SU-DHL-6 (cell line): ENCODE measurements at regions not wholly inside any gene's neighbourhood (a gene's known extent, or its start where the extent isn't known, plus 50 kb on each side); places are given as distances from the start of the nearest gene placed in this dataset.

ENCODE experiments used
- H2AFZ ChIP-seq: fragments of 200-600 bp; sonication (generic); 2 replicates; pipeline ENCODE4 v1.6.1; 2014; ENCODE audit warnings: low read depth, mild to moderate bottlenecking, moderate library complexity, mixed read lengths, antibody characterized with exemption, low read length; ENCODE audit not compliant: severe bottlenecking
- H3F3A ChIP-seq: fragments of 200-600 bp; shearing (Covaris generic); 2 replicates; pipeline ENCODE4 v1.6.0; 2016; ENCODE audit warnings: antibody characterized with exemption, mild to moderate bottlenecking; ENCODE audit not compliant: insufficient read depth
- H3K27ac ChIP-seq: fragments of 200-600 bp; sonication (generic); 2 replicates; pipeline ENCODE4 v1.5.1; 2016; ENCODE audit warnings: low read depth, mild to moderate bottlenecking, low read length, moderate library complexity, mixed read lengths
- H3K27me3 ChIP-seq: fragments of 200-600 bp; sonication (generic), shearing (Covaris generic); 2 replicates; pipeline ENCODE4 v1.6.0; 2014; ENCODE audit warnings: mild to moderate bottlenecking, low read length
- H3K36me3 ChIP-seq: fragments of 200-600 bp; sonication (generic); 2 replicates; pipeline ENCODE4 v1.6.1; 2014; ENCODE audit warnings: mild to moderate bottlenecking, low read length, mixed read lengths
- H3K4me2 ChIP-seq: fragments of 300-600, 200-600 bp; shearing (Covaris generic), sonication (generic); 2 replicates; pipeline ENCODE4 v1.6.0; 2014; ENCODE audit warnings: low read length, low read depth, mild to moderate bottlenecking; ENCODE audit not compliant: poor library complexity, severe bottlenecking
- H3K4me3 ChIP-seq: fragments of 200-600 bp; sonication (generic); 2 replicates; pipeline ENCODE4 v1.5.1; 2014; ENCODE audit warnings: antibody characterized with exemption, low read length, mild to moderate bottlenecking, mixed read lengths; ENCODE audit not compliant: insufficient read depth, poor library complexity, severe bottlenecking
- H3K79me2 ChIP-seq: fragments of 200-600 bp; sonication (generic); 2 replicates; pipeline ENCODE4 v1.6.1; 2014; ENCODE audit warnings: mild to moderate bottlenecking, low read length, moderate library complexity; ENCODE audit not compliant: insufficient read depth
- H3K9ac ChIP-seq: fragments of 200-600 bp; sonication (generic); 2 replicates; pipeline ENCODE4 v1.7.0; 2014; ENCODE audit warnings: mild to moderate bottlenecking, low read length
- H3K9me2 ChIP-seq: fragments of 200-600 bp; sonication (generic); replicated peaks from 2 replicates; pipeline ENCODE4 v1.6.1; 2014; ENCODE audit warnings: low read length; ENCODE audit not compliant: insufficient read depth
- H3K9me3 ChIP-seq: fragments of 200-600 bp; sonication (generic); 2 replicates; pipeline ENCODE4 v1.6.1; 2014; ENCODE audit warnings: low read length, mixed read lengths; ENCODE audit not compliant: insufficient read depth
- H4K20me1 ChIP-seq: fragments of 200-600 bp; sonication (generic); 2 replicates; pipeline ENCODE4 v1.6.1; 2014; ENCODE audit warnings: low read depth, mild to moderate bottlenecking, antibody characterized with exemption, low read length, moderate library complexity, mixed read lengths
- EZH2phosphoT487 ChIP-seq: fragments of 200-600 bp; sonication (generic), shearing (Covaris generic); conservative IDR thresholded peaks from 2 replicates; pipeline ENCODE4 v1.6.1; 2018; ENCODE audit warnings: mild to moderate bottlenecking, antibody characterized with exemption, low read length, moderate library complexity, mixed read lengths
- TF ChIP-seq, protein P1 (sequence below): fragments of 200-600 bp; sonication (generic); IDR thresholded peaks from one replicate; pipeline ENCODE4 v1.5.1; 2017; ENCODE audit warnings: antibody characterized with exemption, mild to moderate bottlenecking, low read length, moderate library complexity; ENCODE audit not compliant: insufficient read depth, poor library complexity, severe bottlenecking

DNA sequence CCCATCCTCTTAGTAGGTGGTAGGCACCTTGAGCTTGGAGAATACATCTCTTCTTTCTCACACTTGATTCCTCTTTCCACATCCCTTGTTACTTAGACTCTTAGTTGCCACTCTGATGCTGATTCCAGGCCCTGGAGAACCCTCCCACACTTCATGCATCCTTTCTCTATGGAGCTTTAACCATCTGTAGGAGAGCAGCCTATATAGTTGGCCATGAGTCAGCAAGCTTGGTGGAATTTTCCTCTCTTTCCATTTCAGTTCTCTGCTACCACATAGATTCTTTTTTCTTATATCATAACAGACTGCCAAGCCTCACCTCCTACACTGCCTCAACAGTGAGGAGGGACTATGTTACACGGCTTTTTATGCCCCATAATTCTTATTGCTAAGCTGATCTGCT lies 851.6 kb upstream of the CDH2 start:
- Histone ChIP-seq H3K27me3 (no peaks in the 10 kb centered on the region), H3F3A (no peaks in the 10 kb centered on the region), H3K36me3 (no peaks in the 10 kb centered on the region), H4K20me1 (0 out of 2 replicates have a peak, but pooled peaks cover 4% of the 10 kb centered on the region), H3K4me2 (no peak overlapping the region), H3K9me3 (peaks cover 11% of the 10 kb centered on the region; the same call in 1 of the 2 replicates), H3K79me2 (no peaks in the 10 kb centered on the region), H2AFZ (no peak overlapping the region), H3K9ac (no peak overlapping the region), H3K9me2 (no peaks in the 10 kb centered on the region), H3K27ac (no peak overlapping the region), H3K4me3 (no peak overlapping the region)
- TF ChIP-seq, protein P1, sequence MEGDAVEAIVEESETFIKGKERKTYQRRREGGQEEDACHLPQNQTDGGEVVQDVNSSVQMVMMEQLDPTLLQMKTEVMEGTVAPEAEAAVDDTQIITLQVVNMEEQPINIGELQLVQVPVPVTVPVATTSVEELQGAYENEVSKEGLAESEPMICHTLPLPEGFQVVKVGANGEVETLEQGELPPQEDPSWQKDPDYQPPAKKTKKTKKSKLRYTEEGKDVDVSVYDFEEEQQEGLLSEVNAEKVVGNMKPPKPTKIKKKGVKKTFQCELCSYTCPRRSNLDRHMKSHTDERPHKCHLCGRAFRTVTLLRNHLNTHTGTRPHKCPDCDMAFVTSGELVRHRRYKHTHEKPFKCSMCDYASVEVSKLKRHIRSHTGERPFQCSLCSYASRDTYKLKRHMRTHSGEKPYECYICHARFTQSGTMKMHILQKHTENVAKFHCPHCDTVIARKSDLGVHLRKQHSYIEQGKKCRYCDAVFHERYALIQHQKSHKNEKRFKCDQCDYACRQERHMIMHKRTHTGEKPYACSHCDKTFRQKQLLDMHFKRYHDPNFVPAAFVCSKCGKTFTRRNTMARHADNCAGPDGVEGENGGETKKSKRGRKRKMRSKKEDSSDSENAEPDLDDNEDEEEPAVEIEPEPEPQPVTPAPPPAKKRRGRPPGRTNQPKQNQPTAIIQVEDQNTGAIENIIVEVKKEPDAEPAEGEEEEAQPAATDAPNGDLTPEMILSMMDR = no peak
- TF ChIP-seq EZH2phosphoT487 = no peak

DNA sequence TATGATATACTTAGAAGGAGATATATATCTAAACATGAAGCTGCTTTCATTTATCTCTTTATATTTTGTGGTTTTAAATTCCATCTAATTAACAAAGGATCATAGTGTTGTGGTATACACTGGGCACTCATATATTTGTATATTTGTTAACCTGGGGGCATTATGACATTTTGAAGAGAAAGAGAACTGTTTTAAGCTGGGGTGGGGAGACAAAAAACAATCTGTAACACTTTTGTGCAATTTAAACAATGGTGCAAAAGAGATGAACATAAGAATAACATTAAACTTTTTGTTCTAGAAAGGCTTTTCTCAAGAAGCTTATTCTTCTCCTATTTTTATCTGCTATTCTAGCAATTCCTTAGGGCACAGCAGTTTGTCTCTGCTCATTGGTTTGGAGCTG lies 842.0 kb upstream of the CDH2 start:
- Histone ChIP-seq H3K9me3 (no peaks in the 10 kb centered on the region), H3K9ac (no peak overlapping the region), H3K79me2 (no peaks in the 10 kb centered on the region), H2AFZ (no peak overlapping the region), H3K9me2 (no peaks in the 10 kb centered on the region), H3K4me3 (no peak overlapping the region), H3F3A (no peaks in the 10 kb centered on the region), H3K36me3 (no peaks in the 10 kb centered on the region), H3K4me2 (no peak overlapping the region), H3K27me3 (no peaks in the 10 kb centered on the region), H4K20me1 (no peaks in the 10 kb centered on the region), H3K27ac (no peak overlapping the region)
- TF ChIP-seq, protein P1 = no peak
- no peak for TF ChIP-seq EZH2phosphoT487

DNA sequence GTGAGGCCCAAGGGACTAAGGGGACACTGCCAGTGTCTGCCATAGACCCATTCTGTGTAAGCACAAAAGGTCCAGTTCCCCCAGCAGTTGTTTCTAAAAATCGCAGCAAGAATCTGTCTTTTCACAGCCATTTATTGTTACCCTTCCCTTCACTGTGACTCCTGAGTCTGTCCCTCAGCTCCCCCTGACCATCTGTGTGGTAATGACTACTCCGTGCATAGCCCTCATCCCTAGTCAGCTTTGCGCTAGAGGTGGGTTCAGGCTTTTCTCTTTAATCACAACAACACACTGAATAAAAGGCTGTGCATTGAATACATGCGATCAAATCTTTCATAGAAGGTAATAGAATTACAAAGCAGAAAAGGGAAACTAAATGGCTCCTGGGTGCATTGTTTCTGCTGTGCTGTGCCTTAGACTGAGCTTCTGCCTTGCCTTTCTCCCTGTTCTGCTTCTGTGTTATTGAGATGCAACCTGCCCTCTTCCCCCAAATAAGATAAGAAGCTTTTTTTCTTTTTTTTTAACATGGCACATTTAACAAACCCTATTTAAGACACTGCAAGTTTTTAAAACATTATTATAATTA lies 836.0 kb upstream of the CDH2 start:
- no peaks in the 10 kb centered on the region for H3F3A ChIP-seq
- no peak for TF ChIP-seq EZH2phosphoT487
- TF ChIP-seq, protein P1 = no peak

More for the DNA sequence above, 836.0 kb upstream of the CDH2 start:
- no peak overlapping the region for H3K27ac ChIP-seq
- no peaks in the 10 kb centered on the region for H3K9me3 ChIP-seq
- H3K4me2 ChIP-seq = no peak overlapping the region
- H2AFZ ChIP-seq = no peak overlapping the region
- H3K27me3 ChIP-seq = no peaks in the 10 kb centered on the region
- H3K4me3 ChIP-seq = no peak overlapping the region
- H3K9ac ChIP-seq = no peak overlapping the region
- H3K9me2 ChIP-seq = no peaks in the 10 kb centered on the region; the same call in 1 of the 2 replicates
- H3K79me2 ChIP-seq = no peaks in the 10 kb centered on the region
- H4K20me1 ChIP-seq = no peaks in the 10 kb centered on the region
- H3K36me3 ChIP-seq = no peaks in the 10 kb centered on the region
